ENCODE measurements at regions not wholly inside any gene's neighbourhood (a gene's known extent, or its start where the extent isn't known, plus 50 kb on each side); places are given as distances from the start of the nearest gene placed in this dataset.
"Not testable (repeated sequence)": the region's sequence is repeated elsewhere in the genome, so short reads cannot be mapped to it uniquely, and the experiment has no call there.

DNA sequence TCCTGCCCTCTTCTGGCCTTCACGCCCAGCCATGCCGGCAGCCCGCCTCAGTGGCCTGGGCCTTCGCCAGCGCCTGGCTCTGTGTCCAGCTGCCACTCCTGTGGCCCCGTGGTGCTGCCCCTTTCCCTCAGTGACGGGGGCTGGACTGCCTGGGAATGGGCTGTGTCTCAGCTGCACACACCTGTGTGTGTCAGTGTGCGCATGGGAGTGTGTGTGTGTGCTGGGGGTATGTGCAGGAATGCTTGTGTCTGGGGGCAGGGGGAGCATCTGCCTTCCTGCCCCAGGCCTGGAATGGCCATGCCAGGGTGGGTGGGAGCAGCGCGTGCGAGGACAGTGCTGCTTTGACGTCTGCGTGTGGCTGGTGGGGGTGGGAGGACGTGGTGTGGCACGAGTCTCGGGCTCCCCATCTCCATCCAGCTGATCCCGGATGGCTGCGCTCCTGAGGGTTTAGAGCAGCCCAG, 224.9 kb downstream of the TMEM121 start:
- not testable (repeated sequence) for DNase-seq (ENCODE audit: extremely low read depth in 1 of 11, low read depth in 9 of 11, low spot score in 4 of 11)

DNA sequence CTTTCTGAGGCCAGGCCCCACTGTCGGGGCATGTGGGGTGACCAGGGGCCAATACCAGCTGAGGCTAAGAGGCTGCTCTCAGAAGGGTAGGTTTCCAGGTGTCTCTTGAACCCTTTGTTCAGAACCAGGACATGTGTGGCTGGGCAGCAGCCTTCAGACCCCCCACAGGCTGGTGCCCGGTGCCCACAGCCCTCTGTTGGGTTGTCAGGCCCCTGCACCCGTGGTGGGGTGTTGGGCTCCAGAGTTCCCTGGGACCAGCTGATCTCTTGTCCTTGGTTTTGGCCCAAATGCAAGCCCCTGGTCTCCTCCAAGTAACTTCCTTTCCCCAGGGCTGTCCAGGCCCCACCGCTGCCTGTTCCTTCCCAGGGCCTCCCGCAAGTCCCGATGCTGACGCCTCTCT, 226.0 kb downstream of the TMEM121 start:
- DNase-seq (ENCODE audit: extremely low read depth in 1 of 11, low read depth in 9 of 11, low spot score in 4 of 11) = not testable (repeated sequence)

DNA sequence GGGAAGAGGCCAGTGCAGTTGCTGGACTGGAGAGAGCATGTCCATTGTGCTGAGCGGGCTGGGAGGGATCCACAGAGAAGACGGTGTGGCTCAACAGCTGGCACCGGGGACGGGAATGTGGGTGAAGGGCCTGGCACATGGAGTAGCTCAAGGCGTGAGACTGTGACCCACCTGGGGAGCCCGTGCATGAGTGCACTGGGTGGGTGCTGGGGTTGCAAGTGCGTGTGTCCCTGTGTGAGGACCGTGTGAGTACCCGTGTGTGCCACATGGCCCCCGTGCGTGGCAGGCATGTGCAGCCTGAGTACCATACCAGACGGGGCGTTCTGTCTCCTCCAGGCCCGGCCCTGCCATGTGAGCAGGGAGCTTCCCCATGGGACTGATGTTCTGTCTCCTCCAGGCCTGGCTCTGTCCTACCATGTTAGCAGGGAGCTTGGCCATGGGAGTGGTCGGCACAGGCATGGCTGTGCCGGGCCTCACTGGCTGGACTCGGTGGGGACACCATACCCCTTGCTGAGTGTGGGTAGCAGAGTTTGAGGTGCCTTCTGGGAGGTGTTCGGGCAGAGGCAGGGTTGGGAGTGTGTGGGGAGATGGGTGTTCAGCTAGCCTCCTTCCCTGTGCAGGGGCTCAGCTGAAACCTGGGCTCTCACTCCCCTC, 234.4 kb downstream of the TMEM121 start:
- no peak for DNase-seq (ENCODE audit: extremely low read depth in 1 of 11, low read depth in 9 of 11, low spot score in 4 of 11)

DNA sequence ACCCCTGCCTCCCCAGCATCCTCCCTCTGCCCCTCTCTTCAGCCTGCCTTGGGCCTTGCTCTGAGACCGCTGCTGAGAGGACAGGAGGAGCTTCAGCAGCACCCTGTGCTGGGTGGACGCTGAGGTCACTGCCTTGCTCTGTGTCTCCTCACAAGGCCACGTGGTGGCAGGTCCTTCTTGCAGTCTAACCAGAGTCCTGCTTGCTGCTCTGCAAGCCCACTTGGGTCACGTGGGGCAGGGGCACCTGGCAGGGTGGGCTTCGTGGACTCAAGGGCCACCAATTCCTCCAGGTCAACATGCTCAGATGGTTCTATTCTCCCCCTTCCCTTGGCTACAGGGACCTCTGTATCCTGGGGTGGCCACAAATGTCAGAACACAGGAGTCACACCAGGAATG, 235.0 kb downstream of the TMEM121 start:
- DNase-seq (ENCODE audit: extremely low read depth in 1 of 11, low read depth in 9 of 11, low spot score in 4 of 11) = not testable (repeated sequence)

DNA sequence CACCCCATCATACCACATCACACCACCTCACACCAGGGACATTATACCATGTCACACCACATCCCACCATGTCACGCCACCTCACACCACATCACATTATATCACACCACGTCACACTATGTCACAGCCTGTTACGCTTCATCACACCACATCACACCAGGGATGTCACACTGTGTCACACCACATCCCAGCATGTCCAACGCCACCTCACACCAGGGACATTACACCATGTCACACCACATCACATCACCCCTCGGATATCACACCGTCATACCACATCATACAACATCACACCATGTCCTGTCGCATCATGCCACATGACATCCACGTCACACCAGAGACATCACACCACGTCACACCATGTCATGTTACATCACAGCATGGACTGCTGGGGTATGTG, 235.5 kb downstream of the TMEM121 start:
- DNase-seq (ENCODE audit: extremely low read depth in 1 of 11, low read depth in 9 of 11, low spot score in 4 of 11) = no peak

GRCh38 chr14:105762262-105762661, 235.9 kb downstream of the TMEM121 start:
- not testable (repeated sequence) for DNase-seq (ENCODE audit: extremely low read depth in 1 of 11, low read depth in 9 of 11, low spot score in 4 of 11)

GRCh38 chr14:105764254-105764901, 238.0 kb downstream of the TMEM121 start:
- not testable (repeated sequence) for DNase-seq (ENCODE audit: extremely low read depth in 1 of 11, low read depth in 9 of 11, low spot score in 4 of 11)

DNA sequence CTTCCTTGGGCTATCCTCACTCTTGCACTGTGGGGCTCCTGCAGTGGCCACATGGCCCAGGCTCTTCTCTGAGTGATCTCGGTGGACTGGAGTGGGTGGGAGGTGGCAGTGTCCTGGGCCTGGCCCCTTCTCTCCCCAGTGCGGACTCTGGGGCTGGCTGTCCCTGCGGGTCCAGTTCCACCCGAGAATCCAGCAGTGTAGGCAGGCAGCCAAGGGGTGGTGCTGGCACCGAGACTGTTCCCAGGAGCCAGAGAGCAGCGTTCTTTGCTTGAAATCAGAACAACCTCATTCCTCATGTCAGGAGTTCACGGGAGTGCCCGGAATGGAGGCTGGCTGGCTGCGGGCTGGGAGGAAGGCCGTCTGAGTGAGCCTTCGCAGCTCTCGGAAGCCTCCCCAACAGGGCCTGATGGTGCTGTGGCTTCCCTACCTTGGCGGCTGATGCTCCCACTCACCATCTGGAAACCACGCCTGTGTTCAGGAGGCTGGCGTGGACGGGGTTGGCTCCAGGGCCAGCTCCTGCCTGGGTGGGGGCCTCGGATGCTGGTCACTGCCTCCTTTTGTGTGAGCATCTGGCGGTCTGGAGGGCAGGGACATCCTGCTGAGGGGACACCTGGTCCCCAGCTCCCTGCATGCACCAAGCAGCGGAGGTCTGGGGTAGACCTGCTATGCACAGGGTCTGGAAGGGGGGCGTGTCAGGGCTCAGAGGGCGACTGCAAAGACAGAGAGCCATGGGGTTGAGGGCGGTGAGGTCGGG, 238.9 kb downstream of the TMEM121 start:
- not testable (repeated sequence) for DNase-seq (ENCODE audit: extremely low read depth in 1 of 11, low read depth in 9 of 11, low spot score in 4 of 11)

DNA sequence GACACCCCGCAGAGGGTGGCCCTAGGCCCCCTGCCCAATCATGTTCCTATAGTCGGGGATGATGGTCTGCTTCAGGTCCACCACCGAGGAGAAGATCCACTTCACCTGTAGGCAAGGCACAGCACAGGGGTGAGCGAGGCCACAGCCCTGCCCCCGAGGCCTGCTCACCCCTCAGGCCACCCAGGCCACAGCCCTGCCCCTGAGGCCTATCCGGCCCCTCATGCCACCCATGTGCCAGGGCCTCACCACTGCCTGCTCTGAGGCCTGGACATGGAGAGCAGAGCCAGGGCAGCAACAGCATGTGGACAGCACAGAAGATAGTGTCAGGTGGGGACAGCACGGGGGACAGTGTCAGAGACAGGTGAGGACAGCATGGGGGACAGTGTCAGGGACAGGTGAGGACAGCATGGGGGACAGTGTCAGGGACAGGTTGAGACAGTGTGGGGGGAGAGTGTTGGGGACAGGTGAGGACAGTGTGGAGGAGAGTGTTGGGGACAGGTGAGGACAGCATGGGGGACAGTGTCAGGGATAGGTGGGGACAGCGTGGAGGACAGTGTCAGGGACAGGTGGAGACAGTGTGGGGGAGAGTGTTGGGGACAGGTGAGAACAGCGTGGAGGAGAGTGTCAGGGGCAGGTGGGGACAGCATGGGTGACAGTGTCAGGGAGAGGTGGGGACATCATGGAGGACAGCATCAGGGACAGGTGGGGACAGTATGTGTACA, 239.7 kb downstream of the TMEM121 start:
- DNase-seq (ENCODE audit: extremely low read depth in 1 of 11, low read depth in 9 of 11, low spot score in 4 of 11) = no peak

DNA sequence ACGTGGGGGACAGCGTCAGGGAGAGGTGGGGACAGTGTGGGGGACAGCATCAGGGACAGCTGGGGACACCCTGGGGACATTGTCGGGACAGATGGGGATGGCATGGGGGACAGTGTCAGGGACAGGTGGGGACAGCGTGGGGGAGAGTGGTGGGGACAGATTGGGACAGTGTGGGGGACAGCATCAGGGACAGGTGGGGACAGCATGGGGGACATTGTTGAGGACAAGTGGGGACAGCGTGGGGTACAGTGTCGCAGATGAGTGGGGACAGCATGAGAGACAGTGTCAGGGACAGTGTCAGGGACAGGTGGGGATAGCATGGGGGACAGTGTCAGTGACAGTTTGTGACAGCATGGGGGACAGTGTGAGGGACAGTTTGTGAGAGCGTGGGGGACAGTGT, 240.9 kb downstream of the TMEM121 start:
- no peak for DNase-seq (ENCODE audit: extremely low read depth in 1 of 11, low read depth in 9 of 11, low spot score in 4 of 11)

DNA sequence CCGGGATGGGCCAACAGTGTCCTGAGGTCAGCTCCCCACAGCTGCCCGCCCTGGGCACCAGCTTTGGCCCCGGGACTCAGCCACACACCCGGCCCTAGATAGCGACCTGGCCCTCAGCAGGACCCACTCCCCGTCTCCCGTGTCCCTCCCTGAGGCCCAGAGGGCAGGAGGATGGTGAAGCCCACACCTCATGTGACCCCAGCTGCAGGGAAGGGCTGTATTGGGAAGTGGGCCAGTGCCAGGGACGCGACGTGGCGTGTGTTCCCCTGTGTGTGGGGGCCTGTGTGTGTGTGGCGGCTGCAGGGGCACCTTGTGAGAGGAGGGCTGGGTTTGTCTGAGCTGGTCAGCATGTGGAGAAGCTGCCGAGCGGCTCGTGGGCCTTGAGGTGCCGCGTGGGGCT, 241.7 kb downstream of the TMEM121 start:
- not testable (repeated sequence) for DNase-seq (ENCODE audit: extremely low read depth in 1 of 11, low read depth in 9 of 11, low spot score in 4 of 11)

- DNase-seq (ENCODE audit: extremely low read depth in 1 of 11, low read depth in 9 of 11, low spot score in 4 of 11) = not testable (repeated sequence)
These were observed 242.8 kb downstream of the TMEM121 start for GRCh38 chr14:105769061-105769730.

DNA sequence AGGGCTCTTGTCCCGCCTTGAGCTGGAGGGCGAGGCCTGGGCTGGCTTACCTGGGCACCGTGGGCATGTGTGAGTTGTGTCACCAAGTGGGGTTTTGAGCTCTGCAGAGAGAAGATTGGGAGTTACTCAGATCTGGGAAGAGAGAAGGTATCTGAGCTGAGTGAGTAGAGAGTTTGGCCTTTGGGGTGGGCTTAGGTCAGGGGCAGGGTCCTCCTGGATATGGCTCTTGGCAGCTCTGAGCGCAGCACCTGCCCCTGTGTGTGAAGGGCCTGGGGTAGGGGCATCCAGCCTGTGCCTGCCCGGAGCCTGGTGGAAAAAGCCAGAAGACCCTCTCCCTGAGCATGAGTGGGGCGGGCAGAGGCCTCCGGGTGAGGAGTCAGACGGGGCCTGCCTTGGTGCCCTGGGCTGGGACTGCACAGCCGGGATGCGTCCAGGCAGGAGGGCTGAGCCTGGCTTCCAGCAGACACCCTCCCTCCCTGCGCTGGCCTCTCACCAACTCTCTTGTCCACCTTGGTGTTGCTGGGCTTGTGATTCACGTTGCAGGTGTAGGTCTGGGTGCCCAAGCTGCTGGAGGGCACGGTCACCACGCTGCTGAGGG, 244.3 kb downstream of the TMEM121 start:
- DNase-seq (ENCODE audit: extremely low read depth in 1 of 11, low read depth in 9 of 11, low spot score in 4 of 11) = not testable (repeated sequence)

DNA sequence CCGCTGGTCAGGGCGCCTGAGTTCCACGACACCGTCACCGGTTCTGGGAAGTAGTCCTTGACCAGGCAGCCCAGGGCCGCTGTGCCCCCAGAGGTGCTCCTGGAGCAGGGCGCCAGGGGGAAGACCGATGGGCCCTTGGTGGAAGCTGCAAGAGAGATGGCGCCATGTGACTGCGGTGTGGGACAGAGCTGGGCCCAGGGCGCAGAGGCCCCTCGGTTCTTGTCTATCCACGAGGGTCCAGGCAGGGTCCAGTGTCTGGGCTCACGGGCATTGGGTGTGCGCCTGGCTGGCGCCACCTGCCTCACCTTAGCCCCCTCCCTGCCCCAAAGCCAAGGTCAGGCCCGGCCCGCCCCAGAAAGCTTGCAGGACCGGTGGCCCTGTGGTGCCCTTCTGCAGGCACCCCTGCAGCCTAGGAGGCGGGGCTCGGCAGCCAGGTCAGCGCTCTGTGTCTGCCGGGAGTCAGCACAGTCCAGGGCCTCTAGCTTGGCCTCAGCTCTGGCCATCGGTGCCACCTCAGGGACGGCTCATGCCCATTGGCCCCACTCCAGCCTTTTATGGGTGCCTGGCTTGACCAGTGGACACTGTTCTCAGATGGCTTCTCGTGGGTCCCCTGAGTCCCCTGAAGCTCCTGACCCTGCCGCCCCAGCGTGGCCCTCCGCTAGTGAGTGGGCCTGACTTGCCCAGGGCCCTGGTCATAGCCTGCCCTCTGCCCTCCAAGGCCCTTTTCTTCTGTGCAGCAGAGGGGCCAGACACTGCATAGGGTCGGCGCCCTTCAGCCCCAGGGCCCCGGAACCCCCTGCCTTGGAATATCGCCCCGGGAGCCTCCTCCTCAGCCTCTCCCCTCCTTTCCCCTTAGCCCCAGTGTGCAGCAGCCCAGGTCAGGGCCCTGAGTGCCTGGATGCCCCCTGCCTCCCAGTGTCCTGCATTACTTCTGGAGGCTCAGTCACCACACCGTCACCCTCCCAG, 245.2 kb downstream of the TMEM121 start:
- not testable (repeated sequence) for DNase-seq (ENCODE audit: extremely low read depth in 1 of 11, low read depth in 9 of 11, low spot score in 4 of 11)

DNA sequence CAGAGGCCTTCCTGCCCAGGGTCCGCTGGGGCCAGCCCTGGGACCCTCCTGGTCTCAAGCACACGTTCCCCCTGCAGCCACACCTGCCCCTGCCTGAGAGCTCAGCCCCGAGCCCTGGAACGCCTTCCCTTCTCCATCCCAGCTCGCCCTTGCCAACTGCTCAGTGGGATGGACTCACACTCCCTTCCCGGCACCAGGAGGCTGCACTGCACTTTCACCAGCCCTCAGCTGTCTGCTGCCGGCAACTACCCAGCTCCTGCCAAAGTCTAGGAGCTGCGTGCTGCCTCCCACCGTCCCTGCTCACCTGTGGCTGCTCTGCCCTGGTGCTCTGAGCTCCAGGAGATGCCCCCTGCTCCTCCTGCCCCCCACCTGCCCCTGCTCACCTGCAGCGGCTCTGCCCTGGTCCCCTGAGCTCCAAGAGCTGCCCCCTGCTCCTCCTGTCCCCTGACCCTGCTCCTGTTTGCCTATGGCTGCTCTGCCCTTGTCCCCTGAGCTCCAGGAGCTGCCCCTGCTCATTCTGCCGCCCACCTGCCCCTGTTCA, 246.4 kb downstream of the TMEM121 start:
- not testable (repeated sequence) for DNase-seq (ENCODE audit: extremely low read depth in 1 of 11, low read depth in 9 of 11, low spot score in 4 of 11)

GRCh38 chr14:105773584-105773983, 247.2 kb downstream of the TMEM121 start:
- no peak for DNase-seq (ENCODE audit: extremely low read depth in 1 of 11, low read depth in 9 of 11, low spot score in 4 of 11)

DNA sequence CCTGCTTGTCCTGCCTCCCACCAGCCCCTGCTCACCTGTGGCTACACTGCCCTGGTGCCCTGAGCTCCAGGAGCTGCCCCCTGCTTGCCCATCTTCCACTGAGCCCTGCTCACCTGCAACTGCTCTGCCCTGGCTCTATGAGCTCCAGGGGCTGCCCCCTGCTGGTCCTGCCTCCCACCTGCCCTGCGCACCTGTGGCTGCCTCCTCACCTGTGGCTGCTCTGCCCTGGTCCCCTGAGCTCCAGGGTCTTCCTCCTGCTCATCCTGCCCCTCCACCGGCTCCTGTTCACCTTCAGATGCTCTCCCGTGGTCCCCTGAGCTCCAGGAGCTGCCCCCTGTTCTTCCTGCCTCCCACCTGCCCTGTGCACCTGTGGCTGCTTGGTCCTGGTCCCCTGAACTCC, 247.6 kb downstream of the TMEM121 start:
- no peak for DNase-seq (ENCODE audit: extremely low read depth in 1 of 11, low read depth in 9 of 11, low spot score in 4 of 11)

Measured in renal cortex interstitium (tissue), 11 donors.